Glutamatergic neuron (in vitro differentiated cells): ENCODE measurements at regions not wholly inside any gene's neighbourhood (a gene's known extent, or its start where the extent isn't known, plus 50 kb on each side); places are given as distances from the start of the nearest gene placed in this dataset.

Experiments used
- DNase-seq: peaks from one replicate; pipeline ENCODE4 v3.0.0; 2022
- H3K27ac Mint-ChIP-seq: one replicate; pipeline ENCODE4 v1.8.0; 2020; ENCODE audit warnings: mild to moderate bottlenecking, mixed read lengths, inconsistent platforms; ENCODE audit not compliant: unreplicated experiment
- H3K27me3 Mint-ChIP-seq: one replicate; pipeline ENCODE4 v1.8.0; 2020; ENCODE audit warnings: mild to moderate bottlenecking, moderate library complexity, mixed read lengths, inconsistent platforms; ENCODE audit not compliant: unreplicated experiment
- H3K36me3 Mint-ChIP-seq: one replicate; pipeline ENCODE4 v1.8.0; 2020; ENCODE audit warnings: mild to moderate bottlenecking, mixed read lengths, inconsistent platforms; ENCODE audit not compliant: unreplicated experiment
- H3K4me1 Mint-ChIP-seq: one replicate; pipeline ENCODE4 v1.8.0; 2020; ENCODE audit warnings: mild to moderate bottlenecking, low read depth, mixed read lengths, inconsistent platforms; ENCODE audit not compliant: unreplicated experiment
- H3K4me3 Mint-ChIP-seq: one replicate; pipeline ENCODE4 v1.8.0; 2020; ENCODE audit warnings: mild to moderate bottlenecking, mixed read lengths, inconsistent platforms; ENCODE audit not compliant: unreplicated experiment
- H3K9me3 Mint-ChIP-seq: one replicate; pipeline ENCODE4 v1.8.0; 2020; ENCODE audit warnings: mild to moderate bottlenecking, moderate library complexity, mixed read lengths, inconsistent platforms; ENCODE audit not compliant: unreplicated experiment
- TF ChIP-seq, protein P1 (sequence below): fragments of 200-600 bp; sonication (generic); IDR thresholded peaks from one replicate; pipeline ENCODE4 v1.5.0; 2021; ENCODE audit not compliant: partially characterized antibody, unreplicated experiment

DNA sequence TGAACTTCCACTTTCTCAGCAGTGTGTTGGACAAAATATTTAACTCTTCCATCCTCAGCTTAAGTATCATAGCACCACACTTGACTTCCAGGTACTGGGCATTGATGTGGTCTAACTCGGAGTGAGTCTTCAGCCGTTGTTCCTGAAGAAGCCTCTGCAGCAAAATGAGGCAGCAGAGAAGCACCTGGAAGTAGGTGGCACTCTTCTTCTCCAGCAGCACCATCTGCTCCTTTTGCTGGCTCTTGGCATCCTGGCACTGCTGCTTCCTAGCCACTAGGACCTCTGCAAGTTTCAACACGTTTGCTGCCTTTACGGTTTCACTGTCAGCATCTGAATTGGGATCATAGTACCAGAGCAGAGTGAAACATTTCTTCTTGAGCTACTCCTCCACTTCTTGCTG is 162.5 kb upstream of the GORAB start:
- Mint-ChIP-seq H3K9me3 (no peaks in the 10 kb centered on the region), H3K27ac (no peak overlapping the region), H3K27me3 (peaks cover 2% of the 10 kb centered on the region), H3K4me1 (no peaks in the 10 kb centered on the region), H3K36me3 (no peaks in the 10 kb centered on the region), H3K4me3 (no peak overlapping the region)
- TF ChIP-seq, protein P1, sequence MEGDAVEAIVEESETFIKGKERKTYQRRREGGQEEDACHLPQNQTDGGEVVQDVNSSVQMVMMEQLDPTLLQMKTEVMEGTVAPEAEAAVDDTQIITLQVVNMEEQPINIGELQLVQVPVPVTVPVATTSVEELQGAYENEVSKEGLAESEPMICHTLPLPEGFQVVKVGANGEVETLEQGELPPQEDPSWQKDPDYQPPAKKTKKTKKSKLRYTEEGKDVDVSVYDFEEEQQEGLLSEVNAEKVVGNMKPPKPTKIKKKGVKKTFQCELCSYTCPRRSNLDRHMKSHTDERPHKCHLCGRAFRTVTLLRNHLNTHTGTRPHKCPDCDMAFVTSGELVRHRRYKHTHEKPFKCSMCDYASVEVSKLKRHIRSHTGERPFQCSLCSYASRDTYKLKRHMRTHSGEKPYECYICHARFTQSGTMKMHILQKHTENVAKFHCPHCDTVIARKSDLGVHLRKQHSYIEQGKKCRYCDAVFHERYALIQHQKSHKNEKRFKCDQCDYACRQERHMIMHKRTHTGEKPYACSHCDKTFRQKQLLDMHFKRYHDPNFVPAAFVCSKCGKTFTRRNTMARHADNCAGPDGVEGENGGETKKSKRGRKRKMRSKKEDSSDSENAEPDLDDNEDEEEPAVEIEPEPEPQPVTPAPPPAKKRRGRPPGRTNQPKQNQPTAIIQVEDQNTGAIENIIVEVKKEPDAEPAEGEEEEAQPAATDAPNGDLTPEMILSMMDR: no peak
- no peak for DNase-seq

GRCh38 chr1:170370087-170370486 is 161.9 kb upstream of the GORAB start:
- Mint-ChIP-seq H3K36me3 (no peaks in the 10 kb centered on the region), H3K9me3 (no peaks in the 10 kb centered on the region), H3K27me3 (peaks cover 2% of the 10 kb centered on the region), H3K4me3 (no peak overlapping the region), H3K27ac (no peak overlapping the region), H3K4me1 (no peaks in the 10 kb centered on the region)
- no peak for DNase-seq
- TF ChIP-seq, protein P1: no peak

DNA sequence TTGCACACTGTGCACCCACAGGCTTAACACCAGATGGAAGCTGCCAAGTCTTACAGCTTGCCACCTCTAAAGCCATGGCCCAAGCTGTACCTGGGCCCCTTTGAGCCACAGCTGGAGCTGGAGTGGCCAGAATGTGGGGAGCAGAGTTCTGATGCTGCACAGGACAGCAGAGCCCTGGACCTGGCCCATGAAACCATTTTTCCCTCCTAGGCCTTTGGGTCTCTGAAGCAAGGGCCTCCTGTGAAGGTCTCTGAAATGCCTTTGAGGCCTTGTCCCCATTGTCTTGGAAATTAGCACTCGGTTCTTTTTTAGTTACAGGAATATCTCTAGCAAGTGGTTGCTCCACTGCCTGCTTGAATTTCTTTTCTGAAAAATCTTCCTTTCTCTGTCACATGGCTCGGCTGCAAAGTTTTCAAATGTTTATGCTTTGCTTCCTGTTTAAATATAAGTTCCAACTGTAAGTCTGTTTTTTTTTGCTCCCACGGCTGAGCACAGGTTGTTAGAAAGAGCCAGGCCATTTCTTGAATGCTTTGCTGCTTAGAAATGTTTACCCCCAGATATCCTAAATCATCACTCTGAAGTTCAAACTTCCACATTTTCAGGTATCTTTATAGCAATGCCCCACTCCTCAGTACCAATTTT is 156.8 kb upstream of the GORAB start:
- Mint-ChIP-seq H3K4me3 (no peak overlapping the region), H3K27me3 (peaks cover 3% of the 10 kb centered on the region), H3K9me3 (peaks cover 1% of the 10 kb centered on the region), H3K36me3 (no peaks in the 10 kb centered on the region), H3K4me1 (no peaks in the 10 kb centered on the region), H3K27ac (no peak overlapping the region)
- TF ChIP-seq, protein P1: no peak
- no peak for DNase-seq

DNA sequence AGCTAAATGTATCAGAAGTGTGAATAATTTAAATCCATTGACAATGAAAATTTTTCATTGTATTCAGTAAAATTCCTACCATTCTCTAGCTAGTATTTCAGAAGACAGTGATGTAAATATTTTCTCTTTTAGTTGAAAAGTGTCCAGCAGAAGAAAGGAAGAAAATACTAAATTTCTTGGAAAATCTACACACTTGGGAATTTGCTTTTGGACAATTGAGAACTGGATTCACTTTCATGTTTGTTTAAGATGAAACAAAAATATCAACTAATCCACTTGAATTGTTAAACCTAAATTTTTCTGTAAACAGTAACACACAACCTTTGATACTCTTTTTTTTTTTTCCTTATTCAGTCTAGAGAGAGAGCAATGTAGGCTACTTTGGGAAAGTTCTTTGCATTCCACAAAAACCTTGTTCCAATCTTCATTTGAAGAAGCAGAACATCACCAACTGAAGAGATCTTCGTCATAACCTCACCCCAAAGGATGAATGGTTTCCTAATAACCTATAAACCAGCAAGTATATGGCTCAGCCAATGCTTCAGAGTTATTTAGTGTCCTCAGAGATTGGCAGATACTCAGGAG is 155.1 kb upstream of the GORAB start:
- Mint-ChIP-seq H3K27me3 (peaks cover 3% of the 10 kb centered on the region), H3K36me3 (no peaks in the 10 kb centered on the region), H3K9me3 (peaks cover 1% of the 10 kb centered on the region), H3K4me1 (no peaks in the 10 kb centered on the region), H3K27ac (no peak overlapping the region), H3K4me3 (no peak overlapping the region)
- DNase-seq: no peak
- TF ChIP-seq, protein P1: no peak

DNA sequence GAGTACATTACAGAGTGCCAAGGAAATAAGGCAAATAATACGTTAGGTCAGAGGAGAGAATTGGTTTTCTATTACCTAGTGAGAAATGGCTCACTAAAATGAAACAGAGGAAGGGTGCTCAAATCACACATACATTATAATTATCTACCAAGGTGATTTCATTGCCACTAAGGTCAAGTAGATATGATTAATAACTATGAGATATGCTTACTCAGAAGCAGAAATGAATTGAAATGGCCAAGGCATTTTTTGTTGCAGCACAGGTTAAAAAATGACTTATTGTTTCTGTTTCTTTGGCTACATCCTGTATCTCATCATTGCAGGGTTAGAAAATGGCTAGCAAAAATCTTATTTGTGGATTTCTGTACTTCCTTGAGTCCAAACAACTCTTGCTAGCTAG is 154.5 kb upstream of the GORAB start:
- Mint-ChIP-seq H3K9me3 (peaks cover 1% of the 10 kb centered on the region), H3K27me3 (peaks cover 3% of the 10 kb centered on the region), H3K27ac (no peak overlapping the region), H3K4me1 (no peaks in the 10 kb centered on the region), H3K36me3 (no peaks in the 10 kb centered on the region), H3K4me3 (no peak overlapping the region)
- TF ChIP-seq, protein P1: no peak
- no peak for DNase-seq
